Liver (tissue), 8 donors: ENCODE measurements at regions not wholly inside any gene's neighbourhood (a gene's known extent, or its start where the extent isn't known, plus 50 kb on each side); places are given as distances from the start of the nearest gene placed in this dataset.

Experiments used
- DNase-seq: peaks from one replicate; pipeline ENCODE4 v3.0.0-alpha.2; 2017; ENCODE audit warnings: low spot score
- H3K27ac ChIP-seq, 2 donors: one replicate each; pipeline ENCODE4 v1.7.0; 2013; ENCODE audit warnings: inconsistent platforms in 2 of 2, low read length in 2 of 2, control low read depth in 1 of 2, low read depth in 1 of 2, mild to moderate bottlenecking in 1 of 2
- H3K27me3 ChIP-seq, 4 donors: one replicate each; pipeline versions ENCODE4 v1.6.1 to v1.7.0; 2013; ENCODE audit warnings: low read length in 3 of 4, inconsistent platforms in 1 of 4, mild to moderate bottlenecking in 1 of 4, moderate library complexity in 1 of 4; ENCODE audit not compliant: control insufficient read depth in 4 of 4, insufficient read depth in 4 of 4
- H3K36me3 ChIP-seq, 4 donors: one replicate each; pipeline versions ENCODE4 v1.6.1 to v1.7.0; 2013; ENCODE audit warnings: low read length in 3 of 4, mild to moderate bottlenecking in 3 of 4, low read depth in 1 of 4, moderate library complexity in 1 of 4; ENCODE audit not compliant: control insufficient read depth in 4 of 4, insufficient read depth in 3 of 4
- H3K4me1 ChIP-seq, 4 donors: one replicate each; pipeline versions ENCODE4 v1.6.1 to v1.7.0; 2013; ENCODE audit warnings: low read length in 3 of 4, mild to moderate bottlenecking in 3 of 4, moderate library complexity in 1 of 4; ENCODE audit not compliant: control insufficient read depth in 4 of 4, insufficient read depth in 4 of 4
- H3K4me3 ChIP-seq, 3 donors: one replicate each; pipeline versions ENCODE4 v1.6.1 to v1.7.0; 2013; ENCODE audit warnings: low read length in 3 of 3, control low read depth in 1 of 3, low read depth in 1 of 3, mild to moderate bottlenecking in 1 of 3
- H3K9ac ChIP-seq, 2 donors: one replicate each; pipeline ENCODE4 v1.7.0; 2013; ENCODE audit warnings: low read length in 2 of 2, mild to moderate bottlenecking in 2 of 2, moderate library complexity in 2 of 2, control low read depth in 1 of 2, low read depth in 1 of 2
- H3K9me3 ChIP-seq, 4 donors: one replicate each; pipeline versions ENCODE4 v1.6.1 to v1.7.0; 2013; ENCODE audit warnings: low read length in 3 of 4; ENCODE audit not compliant: control insufficient read depth in 4 of 4
- CTCF ChIP-seq: fragments of 150-350 bp; IDR thresholded peaks from 2 replicates; pipeline ENCODE4 v1.5.1; 2017; ENCODE audit warnings: improper control_type of control experiment, low read depth, low read length; ENCODE audit not compliant: missing input control
- EGR1 ChIP-seq, 2 donors: IDR thresholded peaks; 2 replicates each; pipeline ENCODE4 v1.6.1; 2016 to 2018; ENCODE audit warnings: antibody characterized with exemption in 2 of 2, low read depth in 2 of 2
- FOXA1 ChIP-seq: IDR thresholded peaks from 2 replicates; pipeline ENCODE4 v1.6.1; 2016; ENCODE audit warnings: antibody characterized with exemption
- FOXA2 ChIP-seq: IDR thresholded peaks from 2 replicates; pipeline ENCODE4 v1.6.1; 2016; ENCODE audit warnings: antibody characterized with exemption
- GABPA ChIP-seq, 2 donors: IDR thresholded peaks in 1 of 2; conservative IDR thresholded peaks in 1 of 2; 2 replicates each; pipeline ENCODE4 v1.6.1; 2016; ENCODE audit warnings: antibody characterized with exemption in 2 of 2, mild to moderate bottlenecking in 1 of 2, moderate library complexity in 1 of 2
- HNF4A ChIP-seq, 2 donors: conservative IDR thresholded peaks; 2 replicates each; pipeline ENCODE4 v1.6.1; 2016; ENCODE audit warnings: antibody characterized with exemption in 2 of 2, mild to moderate bottlenecking in 2 of 2
- HNF4G ChIP-seq: IDR thresholded peaks from 2 replicates; pipeline ENCODE4 v1.6.1; 2016; ENCODE audit warnings: antibody characterized with exemption
- JUND ChIP-seq, 2 donors: IDR thresholded peaks; 2 replicates each; pipeline ENCODE4 v1.6.1; 2016; ENCODE audit warnings: antibody characterized with exemption in 2 of 2
- MAX ChIP-seq: IDR thresholded peaks from 2 replicates; pipeline ENCODE4 v1.6.1; 2016; ENCODE audit warnings: antibody characterized with exemption
- NR2F2 ChIP-seq: IDR thresholded peaks from 2 replicates; pipeline ENCODE4 v1.6.1; 2016; ENCODE audit warnings: antibody characterized with exemption
- RAD21 ChIP-seq, 2 donors: IDR thresholded peaks; 2 replicates each; pipeline ENCODE4 v1.6.1; 2016; ENCODE audit warnings: antibody characterized with exemption in 2 of 2, mild to moderate bottlenecking in 2 of 2
- REST ChIP-seq: IDR thresholded peaks from 2 replicates; pipeline ENCODE4 v1.6.1; 2016; ENCODE audit warnings: antibody characterized with exemption, mild to moderate bottlenecking
- RXRA ChIP-seq, 2 donors: IDR thresholded peaks; 2 replicates each; pipeline ENCODE4 v1.6.1; 2017 to 2018; ENCODE audit warnings: antibody characterized with exemption in 2 of 2, mild to moderate bottlenecking in 1 of 2
- SP1 ChIP-seq: IDR thresholded peaks from 2 replicates; pipeline ENCODE4 v1.6.1; 2018; ENCODE audit warnings: antibody characterized with exemption, mild to moderate bottlenecking
- TAF1 ChIP-seq: conservative IDR thresholded peaks from 2 replicates; pipeline ENCODE4 v1.6.1; 2016; ENCODE audit warnings: antibody characterized with exemption, mild to moderate bottlenecking
- YY1 ChIP-seq: IDR thresholded peaks from 2 replicates; pipeline ENCODE4 v1.6.1; 2016; ENCODE audit warnings: antibody characterized with exemption, mild to moderate bottlenecking
- ZBTB33 ChIP-seq: IDR thresholded peaks from 2 replicates; pipeline ENCODE4 v1.6.1; 2016; ENCODE audit warnings: antibody characterized with exemption
- WGBS: extraction: QIAGEN DNeasy Blood & Tissue Kit; methylation state at CpG from one replicate; pipeline ENCODE4 v1.1.7; 2013; 5-methylcytosine and 5-hydroxymethylcytosine counted together
- TF ChIP-seq, protein P1 (sequence below): IDR thresholded peaks from 2 replicates; pipeline ENCODE4 v1.6.1; 2016; ENCODE audit warnings: antibody characterized with exemption
- donor health status: healthy.
- donor health status: healthy.
- donor health status: healthy.
- donor health status: healthy.
- donor health status: healthy.

DNA sequence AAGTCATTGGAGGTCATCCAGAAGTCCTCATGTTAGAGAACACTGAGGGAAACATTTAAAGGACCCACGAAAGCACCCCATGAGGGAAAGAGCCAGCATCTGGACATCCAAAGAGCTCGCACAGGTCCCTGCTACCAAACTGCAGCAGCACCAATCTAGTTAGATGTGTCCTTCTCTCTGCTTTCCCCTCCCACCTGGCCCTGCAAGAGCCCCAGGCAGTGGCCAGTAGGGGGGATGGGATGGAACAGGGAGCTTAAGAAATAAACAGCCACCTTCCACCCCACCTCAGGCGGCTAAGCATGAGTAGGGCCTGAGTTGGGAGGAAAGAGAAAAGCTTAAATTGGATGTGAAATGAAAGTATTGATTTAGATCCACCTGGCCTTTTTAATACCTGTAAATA is 175.9 kb upstream of the KCND3 start (continued):
- TF ChIP-seq ZBTB33 (no peak), JUND (IDR thresholded peaks at IDR 0.05) (no peak)

- Histone ChIP-seq H3K36me3 (no peaks in the 10 kb centered on the region), H3K4me1 (no peaks in the 10 kb centered on the region), H3K9ac (no peak overlapping the region), H3K27ac (no peak overlapping the region), H3K9me3 (no peaks in the 10 kb centered on the region), H3K4me3 (no peak overlapping the region), H3K27me3 (peaks cover 0 to 12% (median 0%) of the 10 kb centered on the region in 4 donors)
- no peak for DNase-seq
- no peak for TF ChIP-seq JUND (IDR thresholded peaks at IDR 0.05)
- TF ChIP-seq TAF1 = no peak
- TF ChIP-seq RAD21 (IDR thresholded peaks at IDR 0.05) = no peak
- TF ChIP-seq NR2F2 = no peak
- TF ChIP-seq GABPA (IDR thresholded peaks at IDR 0.05 in 1 of 2, conservative IDR thresholded peaks at IDR 0.05 in 1 of 2) = no peak
- no peak for TF ChIP-seq RXRA (IDR thresholded peaks at IDR 0.05)
Measured at GRCh38 chr1:112169517-112169916, 180.0 kb upstream of the KCND3 start.

GRCh38 chr1:112172294-112172882 is 182.9 kb upstream of the KCND3 start:
- Histone ChIP-seq H3K9ac (no peak overlapping the region), H3K9me3 (no peaks in the 10 kb centered on the region), H3K4me3 (no peak overlapping the region), H3K27me3 (no peaks in the 10 kb centered on the region), H3K4me1 (no peaks in the 10 kb centered on the region), H3K27ac (no peak overlapping the region), H3K36me3 (no peaks in the 10 kb centered on the region)
- TF ChIP-seq, protein P1, sequence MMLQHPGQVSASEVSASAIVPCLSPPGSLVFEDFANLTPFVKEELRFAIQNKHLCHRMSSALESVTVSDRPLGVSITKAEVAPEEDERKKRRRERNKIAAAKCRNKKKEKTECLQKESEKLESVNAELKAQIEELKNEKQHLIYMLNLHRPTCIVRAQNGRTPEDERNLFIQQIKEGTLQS = peak; percentile 83
- TF ChIP-seq RXRA (IDR thresholded peaks at IDR 0.05) = no peak
- no peak for TF ChIP-seq TAF1
- TF ChIP-seq MAX = no peak
- no peak for TF ChIP-seq FOXA2
- no peak for TF ChIP-seq HNF4A (conservative IDR thresholded peaks at IDR 0.05)
- TF ChIP-seq CTCF = no peak
- peak in 1 of 2 donors; percentile 14 for TF ChIP-seq RAD21 (IDR thresholded peaks at IDR 0.05)
- TF ChIP-seq ZBTB33 = no peak
- no peak for TF ChIP-seq SP1
- TF ChIP-seq JUND (IDR thresholded peaks at IDR 0.05) = no peak
- TF ChIP-seq YY1 = no peak
- no peak for TF ChIP-seq NR2F2
- TF ChIP-seq HNF4G = no peak
- no peak for TF ChIP-seq GABPA (IDR thresholded peaks at IDR 0.05 in 1 of 2, conservative IDR thresholded peaks at IDR 0.05 in 1 of 2)
- TF ChIP-seq FOXA1 = no peak
- no peak for TF ChIP-seq EGR1 (IDR thresholded peaks at IDR 0.05; ENCODE audit: low read depth in 2 of 2)
- TF ChIP-seq REST = peak; percentile 100
- 11% methylated on average over 2 of the region's 2 CpGs for WGBS
- no peak for DNase-seq
